ENCODE measurements at regions not wholly inside any gene's neighbourhood (a gene's known extent, or its start where the extent isn't known, plus 50 kb on each side); places are given as distances from the start of the nearest gene placed in this dataset.

DNA sequence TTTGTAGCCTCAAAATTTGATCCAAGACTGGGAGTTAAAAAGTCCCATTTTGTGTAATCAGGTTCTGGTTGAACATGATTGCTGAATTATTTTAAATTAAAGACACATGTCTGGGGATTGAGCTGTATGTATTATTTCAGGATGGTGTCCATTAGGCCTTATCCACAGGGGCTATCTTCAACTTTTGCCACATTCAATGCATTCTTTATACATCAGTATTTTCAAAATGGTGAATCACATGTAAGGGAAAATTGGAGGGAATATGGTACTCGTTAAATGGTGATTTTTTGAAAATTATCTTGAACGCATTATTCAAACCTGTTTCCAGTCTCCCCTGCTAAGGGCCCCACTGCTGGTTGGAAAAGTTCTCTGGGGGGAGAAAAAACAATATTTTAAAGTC lies 367.7 kb upstream of the NPVF start:
- Mint-ChIP-seq H3K4me1 (ENCODE audit: low read depth) (peaks cover 7% of the 10 kb centered on the region), H3K36me3 (ENCODE audit: insufficient read depth) (no peaks in the 10 kb centered on the region), H3K27me3 (peaks cover 4% of the 10 kb centered on the region), H3K9me3 (ENCODE audit: low read depth) (no peaks in the 10 kb centered on the region), H3K27ac (no peak overlapping the region), H3K4me3 (ENCODE audit: low read depth) (no peak overlapping the region)
- TF ChIP-seq, protein P1, sequence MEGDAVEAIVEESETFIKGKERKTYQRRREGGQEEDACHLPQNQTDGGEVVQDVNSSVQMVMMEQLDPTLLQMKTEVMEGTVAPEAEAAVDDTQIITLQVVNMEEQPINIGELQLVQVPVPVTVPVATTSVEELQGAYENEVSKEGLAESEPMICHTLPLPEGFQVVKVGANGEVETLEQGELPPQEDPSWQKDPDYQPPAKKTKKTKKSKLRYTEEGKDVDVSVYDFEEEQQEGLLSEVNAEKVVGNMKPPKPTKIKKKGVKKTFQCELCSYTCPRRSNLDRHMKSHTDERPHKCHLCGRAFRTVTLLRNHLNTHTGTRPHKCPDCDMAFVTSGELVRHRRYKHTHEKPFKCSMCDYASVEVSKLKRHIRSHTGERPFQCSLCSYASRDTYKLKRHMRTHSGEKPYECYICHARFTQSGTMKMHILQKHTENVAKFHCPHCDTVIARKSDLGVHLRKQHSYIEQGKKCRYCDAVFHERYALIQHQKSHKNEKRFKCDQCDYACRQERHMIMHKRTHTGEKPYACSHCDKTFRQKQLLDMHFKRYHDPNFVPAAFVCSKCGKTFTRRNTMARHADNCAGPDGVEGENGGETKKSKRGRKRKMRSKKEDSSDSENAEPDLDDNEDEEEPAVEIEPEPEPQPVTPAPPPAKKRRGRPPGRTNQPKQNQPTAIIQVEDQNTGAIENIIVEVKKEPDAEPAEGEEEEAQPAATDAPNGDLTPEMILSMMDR (IDR thresholded peaks at IDR 0.05; ENCODE audit: unreplicated experiment) = no peak
- no peak for DNase-seq (ENCODE audit: low spot score, unreplicated experiment)

DNA sequence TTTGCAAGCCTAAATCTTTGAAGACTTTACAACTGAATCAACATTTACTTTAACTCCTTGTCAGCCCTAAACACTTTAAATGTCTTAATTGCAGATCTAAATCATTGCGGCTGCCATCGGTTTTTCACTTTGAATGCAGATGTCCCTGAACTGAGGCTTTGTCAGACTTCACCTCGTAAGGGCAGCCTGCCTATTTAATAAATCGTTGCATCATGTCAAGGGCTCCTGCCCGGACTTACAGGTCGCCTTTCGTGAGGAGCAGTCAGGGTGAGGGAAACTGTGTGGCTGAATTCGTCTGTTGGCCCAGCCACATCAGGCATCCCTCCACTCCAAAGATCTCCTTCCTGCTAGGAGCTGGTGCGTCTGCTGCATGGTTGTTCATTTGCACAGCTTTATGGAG lies 368.2 kb upstream of the NPVF start:
- no peaks in the 10 kb centered on the region for H3K36me3 Mint-ChIP-seq (ENCODE audit: insufficient read depth)
- peaks cover 7% of the 10 kb centered on the region for H3K4me1 Mint-ChIP-seq (ENCODE audit: low read depth)
- H3K9me3 Mint-ChIP-seq (ENCODE audit: low read depth) = no peaks in the 10 kb centered on the region
- H3K27ac Mint-ChIP-seq = no peak overlapping the region
- TF ChIP-seq, protein P1 (IDR thresholded peaks at IDR 0.05; ENCODE audit: unreplicated experiment) = no peak
- no peak overlapping the region for H3K4me3 Mint-ChIP-seq (ENCODE audit: low read depth)
- no peak for DNase-seq (ENCODE audit: low spot score, unreplicated experiment)
- peaks cover 4% of the 10 kb centered on the region for H3K27me3 Mint-ChIP-seq

DNA sequence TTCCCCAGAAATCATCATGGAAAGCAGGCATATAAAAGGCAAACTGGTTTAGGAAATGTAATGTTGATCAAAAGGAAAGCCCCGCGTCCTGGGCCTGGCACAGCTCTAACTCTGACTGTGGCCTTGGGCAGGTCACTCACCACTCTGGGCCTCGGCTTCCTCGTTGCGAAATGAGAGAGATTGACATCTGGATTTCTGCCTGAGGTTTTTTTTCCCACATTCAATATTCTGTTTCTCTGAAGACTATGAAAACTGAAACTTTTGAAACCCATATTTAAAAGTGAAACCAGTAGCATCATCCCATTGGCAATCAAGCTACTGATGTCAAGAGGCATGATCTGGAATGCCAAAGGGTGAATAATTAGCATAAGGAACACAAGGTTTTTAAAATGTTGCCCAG lies 369.7 kb upstream of the NPVF start:
- H3K4me1 Mint-ChIP-seq (ENCODE audit: low read depth) = peaks cover 7% of the 10 kb centered on the region
- no peaks in the 10 kb centered on the region for H3K9me3 Mint-ChIP-seq (ENCODE audit: low read depth)
- H3K27me3 Mint-ChIP-seq = no peaks in the 10 kb centered on the region
- H3K27ac Mint-ChIP-seq = no peak overlapping the region
- no peaks in the 10 kb centered on the region for H3K36me3 Mint-ChIP-seq (ENCODE audit: insufficient read depth)
- TF ChIP-seq, protein P1 (IDR thresholded peaks at IDR 0.05; ENCODE audit: unreplicated experiment) = no peak
- H3K4me3 Mint-ChIP-seq (ENCODE audit: low read depth) = no peak overlapping the region
- no peak for DNase-seq (ENCODE audit: low spot score, unreplicated experiment)

DNA sequence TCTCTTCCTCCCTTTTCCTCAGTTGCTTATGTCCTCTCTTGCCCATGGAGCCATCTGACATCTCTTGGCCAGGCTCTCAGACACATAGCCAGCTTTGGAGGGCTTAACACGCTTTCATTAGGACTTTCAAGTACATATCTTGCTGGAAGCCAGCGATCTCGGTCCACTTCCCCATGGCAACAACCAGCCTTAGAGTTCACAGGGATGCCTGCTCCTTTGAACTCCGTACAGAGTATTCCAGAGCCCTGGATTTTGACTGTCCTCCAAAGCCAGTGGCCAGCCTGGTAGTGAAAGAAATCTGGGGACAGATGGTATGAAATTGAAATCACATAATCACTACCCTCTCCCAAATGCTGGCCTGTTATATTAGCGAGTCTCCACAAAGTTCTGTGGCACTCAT lies 370.5 kb upstream of the NPVF start:
- TF ChIP-seq, protein P1 (IDR thresholded peaks at IDR 0.05; ENCODE audit: unreplicated experiment) = no peak
- no peaks in the 10 kb centered on the region for H3K9me3 Mint-ChIP-seq (ENCODE audit: low read depth)

DNA sequence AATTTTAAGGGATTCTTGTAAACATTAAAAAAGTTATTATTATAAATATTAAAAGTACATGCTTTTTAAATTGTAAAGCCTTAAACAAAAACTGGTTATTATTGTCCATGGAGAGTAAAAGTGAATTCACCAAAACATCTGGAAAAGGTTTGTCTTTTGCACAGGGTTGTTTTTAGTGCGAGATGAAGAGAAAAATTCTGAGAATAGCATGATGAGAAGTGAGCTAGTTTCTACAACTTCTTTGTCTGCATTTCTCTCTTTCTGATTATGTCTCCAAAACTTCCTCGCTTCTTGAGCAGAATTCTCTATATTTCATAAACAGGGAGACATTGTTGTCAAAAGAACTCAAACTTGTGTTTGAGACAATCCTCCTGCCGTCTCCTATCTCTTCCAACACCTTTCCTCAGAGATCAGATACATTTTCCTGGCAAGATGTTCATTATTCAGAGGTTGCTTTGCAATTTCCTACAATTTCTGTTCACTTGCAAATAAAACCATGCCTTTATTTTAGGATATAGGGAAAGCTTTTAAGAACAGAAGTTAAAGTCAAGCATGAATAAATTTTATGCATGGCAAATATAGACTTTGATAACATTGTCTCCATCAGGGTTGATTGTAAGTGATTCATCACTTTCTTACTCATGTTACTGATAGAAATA lies 372.1 kb upstream of the NPVF start:
- Mint-ChIP-seq H3K9me3 (ENCODE audit: low read depth) (no peaks in the 10 kb centered on the region), H3K36me3 (ENCODE audit: insufficient read depth) (no peaks in the 10 kb centered on the region), H3K27me3 (no peaks in the 10 kb centered on the region), H3K4me1 (ENCODE audit: low read depth) (peaks cover 6% of the 10 kb centered on the region), H3K4me3 (ENCODE audit: low read depth) (no peak overlapping the region), H3K27ac (no peak overlapping the region)
- TF ChIP-seq, protein P1 (IDR thresholded peaks at IDR 0.05; ENCODE audit: unreplicated experiment) = no peak
- no peak for DNase-seq (ENCODE audit: low spot score, unreplicated experiment)

More for the DNA sequence above, 370.5 kb upstream of the NPVF start:
- no peaks in the 10 kb centered on the region for H3K27me3 Mint-ChIP-seq
- H3K36me3 Mint-ChIP-seq (ENCODE audit: insufficient read depth) = no peaks in the 10 kb centered on the region
- no peak for DNase-seq (ENCODE audit: low spot score, unreplicated experiment)
- peaks cover 7% of the 10 kb centered on the region for H3K4me1 Mint-ChIP-seq (ENCODE audit: low read depth)
- H3K27ac Mint-ChIP-seq = no peak overlapping the region
- H3K4me3 Mint-ChIP-seq (ENCODE audit: low read depth) = no peak overlapping the region

Measured in progenitor cell of endocrine pancreas (in vitro differentiated cells).